Neuronal stem cell (in vitro differentiated cells): ENCODE measurements at regions not wholly inside any gene's neighbourhood (a gene's known extent, or its start where the extent isn't known, plus 50 kb on each side); places are given as distances from the start of the nearest gene placed in this dataset.

Source experiments
- DNase-seq: peaks from one replicate; pipeline ENCODE4 v3.0.0-alpha.2; 2013; ENCODE audit warnings: low spot score
- H2AFZ ChIP-seq: one replicate; pipeline ENCODE4 v1.6.1; 2013; ENCODE audit warnings: mild to moderate bottlenecking, low read length, inconsistent platforms
- H2AK5ac ChIP-seq: 2 replicates; pipeline ENCODE4 v1.6.1; 2013; ENCODE audit warnings: low read depth, mild to moderate bottlenecking, inconsistent platforms, low read length, moderate library complexity, mixed read lengths
- H2BK120ac ChIP-seq: 2 replicates; pipeline ENCODE4 v1.6.1; 2013; ENCODE audit warnings: low read depth, mild to moderate bottlenecking, inconsistent platforms, low read length, moderate library complexity, mixed read lengths
- H2BK12ac ChIP-seq: one replicate; pipeline ENCODE4 v1.6.1; 2013; ENCODE audit warnings: low read length, inconsistent platforms
- H2BK15ac ChIP-seq: 2 replicates; pipeline ENCODE4 v1.6.1; 2013; ENCODE audit warnings: mild to moderate bottlenecking, low read length, inconsistent platforms, mixed read lengths
- H2BK5ac ChIP-seq: one replicate; pipeline ENCODE4 v1.6.1; 2013; ENCODE audit warnings: inconsistent platforms, mild to moderate bottlenecking, low read length, moderate library complexity
- H3K14ac ChIP-seq: one replicate; pipeline ENCODE4 v1.6.1; 2013; ENCODE audit warnings: low read length, inconsistent platforms
- H3K18ac ChIP-seq: 2 replicates; pipeline ENCODE4 v1.6.1; 2013; ENCODE audit warnings: low read length, inconsistent platforms
- H3K23ac ChIP-seq: 2 replicates; pipeline ENCODE4 v1.6.1; 2013; ENCODE audit warnings: low read depth, mild to moderate bottlenecking, mixed read lengths, low read length, inconsistent platforms; ENCODE audit not compliant: poor library complexity
- H3K27ac ChIP-seq: replicated peaks from 3 replicates; pipeline ENCODE4 v1.5.1; 2013; ENCODE audit warnings: low read length, inconsistent platforms
- H3K27me3 ChIP-seq, 3 experiments: 2 replicates each; pipeline ENCODE4 v1.6.1; 2013; ENCODE audit warnings: low read length in 3 of 3, mild to moderate bottlenecking in 2 of 3, inconsistent platforms in 1 of 3, low read depth in 1 of 3, mixed read lengths in 1 of 3, moderate library complexity in 1 of 3; ENCODE audit not compliant: control insufficient read depth in 3 of 3, insufficient read depth in 3 of 3
- H3K36me3 ChIP-seq, 2 donors: replicated peaks in 1 of 2; 2 replicates each; pipeline ENCODE4 v1.6.1; 2013; ENCODE audit warnings: low read length in 2 of 2; ENCODE audit not compliant: control insufficient read depth in 2 of 2, insufficient read depth in 2 of 2
- H3K4ac ChIP-seq: 2 replicates; pipeline ENCODE4 v1.6.1; 2013; ENCODE audit warnings: inconsistent platforms, mild to moderate bottlenecking, low read length, moderate library complexity
- H3K4me1 ChIP-seq, 2 donors: 1 replicate in 1 of 2; 2 replicates in 1 of 2; pipeline ENCODE4 v1.6.1; 2013; ENCODE audit warnings: low read length in 2 of 2, low read depth in 1 of 2; ENCODE audit not compliant: control insufficient read depth in 2 of 2, insufficient read depth in 1 of 2
- H3K4me2 ChIP-seq: one replicate; pipeline ENCODE4 v1.6.1; 2013; ENCODE audit warnings: mild to moderate bottlenecking, low read length, inconsistent platforms; ENCODE audit not compliant: insufficient read depth, poor library complexity, severe bottlenecking
- H3K4me3 ChIP-seq, 2 donors: 2 replicates each; pipeline ENCODE4 v1.5.1; 2013; ENCODE audit warnings: low read length in 2 of 2, mild to moderate bottlenecking in 2 of 2, inconsistent platforms in 1 of 2, moderate library complexity in 1 of 2
- H3K79me1 ChIP-seq: one replicate; pipeline ENCODE4 v1.6.1; 2013; ENCODE audit warnings: low read depth, mild to moderate bottlenecking, inconsistent platforms, low read length, moderate library complexity
- H3K9ac ChIP-seq: one replicate; pipeline ENCODE4 v1.6.1; 2013; ENCODE audit warnings: mild to moderate bottlenecking, low read depth, low read length, inconsistent platforms; ENCODE audit not compliant: poor library complexity
- H3K9me3 ChIP-seq, 2 donors: replicated peaks in 1 of 2; 2 replicates each; pipeline versions ENCODE3 to v1.6.1; 2013; ENCODE audit warnings: low read length in 2 of 2, mild to moderate bottlenecking in 2 of 2, inconsistent platforms in 1 of 2, low read depth in 1 of 2, mixed read lengths in 1 of 2, moderate library complexity in 1 of 2; ENCODE audit not compliant: control insufficient read depth in 2 of 2, insufficient read depth in 1 of 2
- H4K8ac ChIP-seq: one replicate; pipeline ENCODE4 v1.6.1; 2013; ENCODE audit warnings: low read depth, mild to moderate bottlenecking, inconsistent platforms, low read length, moderate library complexity
- H4K91ac ChIP-seq: one replicate; pipeline ENCODE4 v1.6.1; 2013; ENCODE audit warnings: low read length, low read depth, mild to moderate bottlenecking, inconsistent platforms; ENCODE audit not compliant: poor library complexity
- WGBS, 2 donors: extraction: QIAGEN DNeasy Blood & Tissue Kit; methylation state at CpG; one replicate each; pipeline ENCODE4 v1.1.7; 2013; ENCODE audit warnings: missing lambda C conversion rate in 2 of 2, mixed read lengths in 1 of 2; ENCODE audit not compliant: insufficient read length in 2 of 2, insufficient replicate concordance in 1 of 2; ENCODE audit errors: extremely low coverage in 2 of 2; 5-methylcytosine and 5-hydroxymethylcytosine counted together

DNA sequence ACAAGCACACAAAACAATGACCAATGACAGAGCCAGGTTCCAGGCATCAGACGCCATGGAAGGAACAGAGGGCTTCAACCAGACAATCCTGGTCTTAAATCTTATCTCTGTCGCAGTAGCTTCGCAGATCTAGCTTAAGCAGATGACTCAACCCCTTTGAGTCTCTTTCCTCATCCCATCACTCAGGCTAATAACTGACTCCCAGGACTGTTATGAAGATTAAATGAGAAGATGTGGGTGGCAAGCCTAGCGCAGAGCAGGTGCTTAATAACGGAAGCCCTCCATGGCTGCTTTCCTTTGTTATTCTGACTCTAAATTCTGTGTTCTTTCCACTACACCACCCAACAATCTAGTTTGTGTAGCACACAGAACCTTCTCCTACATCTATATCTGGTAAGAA lies 110.9 kb downstream of the SLC24A2 start:
- no peak overlapping the region for H3K23ac ChIP-seq
- no peak overlapping the region for H3K14ac ChIP-seq
- no peak for DNase-seq

DNA sequence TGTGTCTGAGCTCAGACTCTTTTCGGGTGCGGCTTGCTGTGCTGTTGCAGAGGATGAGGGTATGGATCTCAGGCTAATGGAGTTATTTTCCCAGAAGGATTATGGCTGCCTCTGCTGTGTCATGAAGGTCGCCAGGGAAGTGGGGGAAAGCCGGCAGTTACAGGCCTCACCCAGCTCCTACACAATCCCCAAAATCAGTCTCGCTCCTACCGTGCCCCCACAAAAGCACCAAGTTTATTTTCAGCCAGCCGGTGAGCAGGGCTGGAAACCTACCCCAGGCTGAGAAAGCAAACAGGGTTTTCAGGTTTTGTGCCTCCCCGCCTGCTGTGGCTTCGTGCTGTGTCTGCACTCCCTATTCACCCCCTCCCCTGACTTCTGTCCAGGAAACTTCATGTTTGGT lies 113.3 kb downstream of the SLC24A2 start:
- Histone ChIP-seq H3K9me3 (no peaks in the 10 kb centered on the region), H3K9ac (no peak overlapping the region), H3K4me1 (no peaks in the 10 kb centered on the region), H3K27ac (no peak overlapping the region), H3K14ac (no peak overlapping the region), H3K4me3 (no peak overlapping the region), H2AFZ (no peak overlapping the region), H2AK5ac (no peak overlapping the region), H3K4ac (no peak overlapping the region), H2BK15ac (no peak overlapping the region), H2BK12ac (no peak overlapping the region), H4K91ac (no peak overlapping the region), H4K8ac (no peak overlapping the region), H3K23ac (no peak overlapping the region), H3K27me3 (no peaks in the 10 kb centered on the region), H3K18ac (no peak overlapping the region), H3K4me2 (no peak overlapping the region), H2BK5ac (no peak overlapping the region), H3K36me3 (no peaks in the 10 kb centered on the region), H3K79me1 (no peaks in the 10 kb centered on the region), H2BK120ac (no peak overlapping the region)
- WGBS, 2 donors: no CpG with 5 or more reads among the region's 9 CpGs
- no peak for DNase-seq

More for the DNA sequence above, 110.9 kb downstream of the SLC24A2 start:
- Histone ChIP-seq H4K91ac (no peak overlapping the region), H3K4me1 (no peaks in the 10 kb centered on the region), H2BK12ac (no peak overlapping the region), H2BK5ac (no peak overlapping the region), H3K79me1 (no peaks in the 10 kb centered on the region), H3K9me3 (no peaks in the 10 kb centered on the region), H3K4me3 (no peak overlapping the region), H3K27ac (no peak overlapping the region), H3K36me3 (no peaks in the 10 kb centered on the region), H3K9ac (no peak overlapping the region), H2BK15ac (no peak overlapping the region), H3K4ac (no peak overlapping the region), H3K18ac (no peak overlapping the region), H2AFZ (no peak overlapping the region), H2BK120ac (no peak overlapping the region), H2AK5ac (no peak overlapping the region), H3K4me2 (no peak overlapping the region), H4K8ac (no peak overlapping the region), H3K27me3 (no peaks in the 10 kb centered on the region)
- no CpG with 5 or more reads among the region's 5 CpGs for WGBS, 2 donors

DNA sequence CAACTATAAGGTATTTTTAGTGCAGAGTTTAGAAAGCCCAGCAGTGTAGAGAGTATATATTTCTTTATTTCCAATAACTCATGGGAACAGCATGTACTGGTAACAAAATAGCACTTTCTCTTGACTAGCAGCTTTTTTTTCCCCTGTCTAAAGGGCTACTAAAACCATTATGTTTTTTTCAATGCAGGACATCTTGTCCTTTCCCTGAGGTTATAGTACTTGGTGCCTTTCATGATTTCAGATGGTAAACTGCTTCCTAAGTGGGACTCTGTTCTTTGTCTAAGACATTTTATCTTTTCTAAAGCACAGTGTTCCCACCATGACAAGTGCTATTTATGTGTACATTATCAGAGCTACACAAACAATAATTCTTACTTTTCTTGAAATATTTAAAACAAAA lies 122.3 kb downstream of the SLC24A2 start:
- Histone ChIP-seq H3K36me3 (no peaks in the 10 kb centered on the region), H3K23ac (no peak overlapping the region), H2BK12ac (no peak overlapping the region), H3K4me3 (no peak overlapping the region), H3K9me3 (no peaks in the 10 kb centered on the region), H3K14ac (no peak overlapping the region), H2AFZ (no peak overlapping the region), H3K27me3 (no peaks in the 10 kb centered on the region), H3K9ac (no peak overlapping the region), H3K79me1 (no peaks in the 10 kb centered on the region), H3K18ac (no peak overlapping the region), H3K4me1 (peaks cover 0 to 6% of the 10 kb centered on the region in 2 donors), H4K91ac (no peak overlapping the region), H2BK15ac (no peak overlapping the region), H3K4me2 (no peak overlapping the region), H3K27ac (no peak overlapping the region), H3K4ac (no peak overlapping the region), H2AK5ac (no peak overlapping the region), H2BK5ac (no peak overlapping the region), H2BK120ac (no peak overlapping the region), H4K8ac (no peak overlapping the region)
- DNase-seq: no peak

DNA sequence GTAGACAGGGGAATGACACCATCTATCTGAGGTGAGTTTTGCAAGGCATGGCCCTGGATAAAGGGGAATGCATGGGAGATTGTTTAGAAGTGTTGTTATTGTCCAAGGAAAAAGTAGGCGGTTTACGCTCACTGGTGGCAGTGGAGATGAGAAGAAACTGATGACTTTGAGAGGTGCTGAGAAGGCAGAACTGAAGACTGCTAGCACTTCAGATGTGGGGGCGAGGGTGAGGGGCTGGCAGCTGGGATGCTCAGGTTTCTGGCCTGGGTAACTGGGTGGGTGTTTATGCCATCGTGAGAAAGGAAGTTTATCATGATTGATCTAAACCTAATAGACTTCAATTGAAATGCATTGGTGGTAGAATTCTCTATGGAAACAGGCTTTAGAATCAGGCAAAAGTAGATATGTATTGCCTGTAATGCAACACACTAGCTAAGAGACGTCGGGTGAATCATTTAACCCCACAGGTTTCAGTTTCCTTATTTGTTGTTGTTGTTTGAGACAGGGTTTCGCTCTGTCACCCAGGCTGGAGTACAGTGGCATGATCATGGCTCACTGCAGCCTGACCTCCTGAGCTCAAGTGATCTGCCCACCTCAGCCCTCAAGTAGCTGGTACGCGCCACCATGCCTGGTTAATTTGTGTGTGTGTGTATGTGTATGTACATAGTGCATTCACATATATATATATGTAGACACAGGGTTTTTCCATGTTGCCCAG lies 123.5 kb downstream of the SLC24A2 start:
- H2AK5ac ChIP-seq: no peak overlapping the region
- H3K4ac ChIP-seq: no peak overlapping the region
- H3K23ac ChIP-seq: no peak overlapping the region
- H3K79me1 ChIP-seq: no peaks in the 10 kb centered on the region
- no peak overlapping the region for H2BK15ac ChIP-seq
- H3K4me2 ChIP-seq: no peak overlapping the region
- H3K4me1 ChIP-seq: peaks cover 0 to 6% of the 10 kb centered on the region in 2 donors
- no peaks in the 10 kb centered on the region for H3K9me3 ChIP-seq
- H3K36me3 ChIP-seq: no peaks in the 10 kb centered on the region
- no peak overlapping the region for H2BK5ac ChIP-seq
- H3K9ac ChIP-seq: no peak overlapping the region
- no peak overlapping the region for H3K4me3 ChIP-seq
- H2BK120ac ChIP-seq: no peak overlapping the region
- H3K14ac ChIP-seq: no peak overlapping the region
- no peak overlapping the region for H4K8ac ChIP-seq
- H3K27me3 ChIP-seq: no peaks in the 10 kb centered on the region
- no peak overlapping the region for H3K27ac ChIP-seq
- H2AFZ ChIP-seq: no peak overlapping the region
- no CpG with 5 or more reads among the region's 9 CpGs for WGBS, 2 donors
- no peak for DNase-seq
- H4K91ac ChIP-seq: no peak overlapping the region
- H2BK12ac ChIP-seq: no peak overlapping the region
- H3K18ac ChIP-seq: no peak overlapping the region
